K562 (cell line): ENCODE measurements at regions not wholly inside any gene's neighbourhood (a gene's known extent, or its start where the extent isn't known, plus 50 kb on each side); places are given as distances from the start of the nearest gene placed in this dataset.

Experiments
- FOSL1 ChIP-seq: fragments of 200-800 bp; sonication (Bioruptor generic); conservative IDR thresholded peaks from 2 replicates; pipeline ENCODE4 v1.6.1; 2016; ENCODE audit warnings: missing genetic modification characterization, missing compliant biosample characterization
- MYC ChIP-seq, 2 experiments: fragments of 250-450 bp in 1 of 2; sonication (Bioruptor Pico) in 1 of 2; IDR thresholded peaks; 2 replicates each; pipeline versions ENCODE4 v1.5.1 to v1.6.1; 2012 to 2021; ENCODE audit warnings: low read depth in 2 of 2, borderline replicate concordance in 1 of 2, improper control_type of control experiment in 1 of 2, low read length in 1 of 2, mild to moderate bottlenecking in 1 of 2, moderate library complexity in 1 of 2
- ZBTB33 ChIP-seq: sonication (generic); formaldehyde crosslinking; IDR thresholded peaks from 2 replicates; pipeline ENCODE4 v1.8.1; 2023; ENCODE audit warnings: mild to moderate bottlenecking, missing genetic modification reagents
- ZNF586 ChIP-seq: fragments of 450-650 bp; formaldehyde crosslinking; conservative IDR thresholded peaks from 2 replicates; pipeline ENCODE4 v1.4.0; 2020; ENCODE audit warnings: mild to moderate bottlenecking, moderate library complexity
- TF ChIP-seq, protein P1 (sequence below): fragments of 450-650 bp; IDR thresholded peaks from 2 replicates; pipeline ENCODE4 v1.6.1; 2017; ENCODE audit warnings: antibody characterized with exemption, mild to moderate bottlenecking

DNA sequence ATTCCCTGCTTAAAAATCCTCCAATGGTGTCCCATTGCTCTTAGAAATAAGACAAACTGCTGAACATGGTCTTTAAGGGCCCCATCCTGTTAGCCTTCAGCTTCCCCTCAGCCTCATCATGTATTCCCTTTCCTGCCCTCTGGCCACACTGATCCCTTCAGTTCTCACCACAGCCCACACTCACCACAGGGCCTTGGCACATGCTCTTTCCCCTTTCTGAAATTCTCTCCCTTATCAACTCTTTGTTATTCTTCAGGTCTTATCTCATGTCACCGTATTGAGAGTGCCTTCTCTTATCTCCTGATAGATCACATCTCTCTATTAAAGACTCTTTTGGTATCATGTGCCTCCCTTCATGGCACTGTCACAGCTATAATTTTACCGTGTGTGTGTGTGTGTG lies 167.8 kb upstream of the MPPED2 start (continued):
- TF ChIP-seq, protein P1, sequence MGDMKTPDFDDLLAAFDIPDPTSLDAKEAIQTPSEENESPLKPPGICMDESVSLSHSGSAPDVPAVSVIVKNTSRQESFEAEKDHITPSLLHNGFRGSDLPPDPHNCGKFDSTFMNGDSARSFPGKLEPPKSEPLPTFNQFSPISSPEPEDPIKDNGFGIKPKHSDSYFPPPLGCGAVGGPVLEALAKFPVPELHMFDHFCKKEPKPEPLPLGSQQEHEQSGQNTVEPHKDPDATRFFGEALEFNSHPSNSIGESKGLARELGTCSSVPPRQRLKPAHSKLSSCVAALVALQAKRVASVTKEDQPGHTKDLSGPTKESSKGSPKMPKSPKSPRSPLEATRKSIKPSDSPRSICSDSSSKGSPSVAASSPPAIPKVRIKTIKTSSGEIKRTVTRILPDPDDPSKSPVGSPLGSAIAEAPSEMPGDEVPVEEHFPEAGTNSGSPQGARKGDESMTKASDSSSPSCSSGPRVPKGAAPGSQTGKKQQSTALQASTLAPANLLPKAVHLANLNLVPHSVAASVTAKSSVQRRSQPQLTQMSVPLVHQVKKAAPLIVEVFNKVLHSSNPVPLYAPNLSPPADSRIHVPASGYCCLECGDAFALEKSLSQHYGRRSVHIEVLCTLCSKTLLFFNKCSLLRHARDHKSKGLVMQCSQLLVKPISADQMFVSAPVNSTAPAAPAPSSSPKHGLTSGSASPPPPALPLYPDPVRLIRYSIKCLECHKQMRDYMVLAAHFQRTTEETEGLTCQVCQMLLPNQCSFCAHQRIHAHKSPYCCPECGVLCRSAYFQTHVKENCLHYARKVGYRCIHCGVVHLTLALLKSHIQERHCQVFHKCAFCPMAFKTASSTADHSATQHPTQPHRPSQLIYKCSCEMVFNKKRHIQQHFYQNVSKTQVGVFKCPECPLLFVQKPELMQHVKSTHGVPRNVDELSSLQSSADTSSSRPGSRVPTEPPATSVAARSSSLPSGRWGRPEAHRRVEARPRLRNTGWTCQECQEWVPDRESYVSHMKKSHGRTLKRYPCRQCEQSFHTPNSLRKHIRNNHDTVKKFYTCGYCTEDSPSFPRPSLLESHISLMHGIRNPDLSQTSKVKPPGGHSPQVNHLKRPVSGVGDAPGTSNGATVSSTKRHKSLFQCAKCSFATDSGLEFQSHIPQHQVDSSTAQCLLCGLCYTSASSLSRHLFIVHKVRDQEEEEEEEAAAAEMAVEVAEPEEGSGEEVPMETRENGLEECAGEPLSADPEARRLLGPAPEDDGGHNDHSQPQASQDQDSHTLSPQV, result no peak
- no peak for TF ChIP-seq FOSL1 (tag)
- TF ChIP-seq ZBTB33, result no peak
- no peak for TF ChIP-seq ZNF586 (CRISPR knock-in tag)
- TF ChIP-seq MYC (IDR thresholded peaks at IDR 0.05; ENCODE audit: low read depth, low read length), result no peak
- no peak for TF ChIP-seq MYC (CRISPR knock-in tag; IDR thresholded peaks at IDR 0.05; ENCODE audit: borderline replicate concordance, low read depth)
